GM12873 (cell line): ENCODE measurements at regions not wholly inside any gene's neighbourhood (a gene's known extent, or its start where the extent isn't known, plus 50 kb on each side); places are given as distances from the start of the nearest gene placed in this dataset.

Experiments
- TF ChIP-seq, protein P1 (sequence below): IDR thresholded peaks from 2 replicates; pipeline ENCODE4 v1.5.1; 2012; ENCODE audit warnings: low read depth, mild to moderate bottlenecking, moderate library complexity, low read length, control low read depth; ENCODE audit not compliant: insufficient read depth; ENCODE audit errors: missing control alignments

DNA sequence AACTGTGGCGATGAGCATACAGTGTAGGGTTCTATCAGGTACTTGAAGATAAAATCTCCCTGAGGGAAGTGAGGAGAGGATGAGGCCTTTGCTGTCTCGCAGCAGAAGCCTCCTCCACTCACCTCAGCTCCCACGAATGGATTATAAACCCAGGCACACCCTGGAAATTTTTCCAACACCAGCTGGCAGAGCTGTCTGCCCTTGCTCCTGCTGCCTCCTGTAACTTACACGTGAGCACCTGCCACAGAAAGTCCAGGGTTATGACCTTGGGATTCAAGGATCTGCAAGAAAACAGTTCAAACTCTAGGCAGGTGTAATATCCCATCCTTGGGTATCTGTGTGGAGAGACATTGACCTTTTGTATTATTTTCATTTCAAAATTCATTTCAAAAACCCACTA, 70.9 kb upstream of the MYO16 start:
- TF ChIP-seq, protein P1, sequence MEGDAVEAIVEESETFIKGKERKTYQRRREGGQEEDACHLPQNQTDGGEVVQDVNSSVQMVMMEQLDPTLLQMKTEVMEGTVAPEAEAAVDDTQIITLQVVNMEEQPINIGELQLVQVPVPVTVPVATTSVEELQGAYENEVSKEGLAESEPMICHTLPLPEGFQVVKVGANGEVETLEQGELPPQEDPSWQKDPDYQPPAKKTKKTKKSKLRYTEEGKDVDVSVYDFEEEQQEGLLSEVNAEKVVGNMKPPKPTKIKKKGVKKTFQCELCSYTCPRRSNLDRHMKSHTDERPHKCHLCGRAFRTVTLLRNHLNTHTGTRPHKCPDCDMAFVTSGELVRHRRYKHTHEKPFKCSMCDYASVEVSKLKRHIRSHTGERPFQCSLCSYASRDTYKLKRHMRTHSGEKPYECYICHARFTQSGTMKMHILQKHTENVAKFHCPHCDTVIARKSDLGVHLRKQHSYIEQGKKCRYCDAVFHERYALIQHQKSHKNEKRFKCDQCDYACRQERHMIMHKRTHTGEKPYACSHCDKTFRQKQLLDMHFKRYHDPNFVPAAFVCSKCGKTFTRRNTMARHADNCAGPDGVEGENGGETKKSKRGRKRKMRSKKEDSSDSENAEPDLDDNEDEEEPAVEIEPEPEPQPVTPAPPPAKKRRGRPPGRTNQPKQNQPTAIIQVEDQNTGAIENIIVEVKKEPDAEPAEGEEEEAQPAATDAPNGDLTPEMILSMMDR, result no peak

DNA sequence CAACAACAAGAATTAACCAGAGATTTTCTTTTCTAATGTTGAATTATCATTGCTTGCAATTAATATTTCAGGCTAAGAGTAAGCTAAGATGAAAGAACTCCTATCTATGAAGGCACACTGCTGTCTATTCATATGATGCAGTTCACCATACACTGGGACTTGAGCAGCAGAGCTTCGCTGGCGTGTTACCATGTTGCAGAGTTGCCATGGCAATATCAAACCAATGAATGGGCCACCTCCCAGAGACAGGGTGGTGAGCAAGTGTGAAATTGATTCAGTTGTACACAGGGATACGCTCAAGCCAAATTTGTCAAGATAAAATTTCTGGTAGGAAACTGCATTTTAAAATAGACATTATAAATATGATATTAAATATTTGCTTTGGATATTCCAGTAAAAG, 69.3 kb upstream of the MYO16 start:
- TF ChIP-seq, protein P1, result no peak

DNA sequence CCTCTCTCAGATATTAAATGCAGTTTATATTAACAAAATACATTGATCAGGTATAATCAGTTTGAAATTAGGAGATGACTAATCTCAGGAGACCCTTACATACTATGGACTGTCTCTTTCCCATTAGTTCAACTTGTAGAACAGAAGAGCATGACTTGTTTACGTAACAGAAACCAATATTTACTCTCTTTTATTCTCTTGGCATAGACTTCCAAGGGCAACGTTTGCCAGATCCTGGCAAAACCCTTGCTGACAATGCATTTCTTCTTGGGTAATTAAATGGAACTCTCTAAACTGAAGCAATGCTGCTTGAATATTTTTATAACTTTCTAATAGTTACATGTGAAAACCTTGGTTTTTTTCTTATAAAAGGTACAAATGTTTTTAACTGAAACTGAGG, 68.3 kb upstream of the MYO16 start:
- TF ChIP-seq, protein P1, result no peak

DNA sequence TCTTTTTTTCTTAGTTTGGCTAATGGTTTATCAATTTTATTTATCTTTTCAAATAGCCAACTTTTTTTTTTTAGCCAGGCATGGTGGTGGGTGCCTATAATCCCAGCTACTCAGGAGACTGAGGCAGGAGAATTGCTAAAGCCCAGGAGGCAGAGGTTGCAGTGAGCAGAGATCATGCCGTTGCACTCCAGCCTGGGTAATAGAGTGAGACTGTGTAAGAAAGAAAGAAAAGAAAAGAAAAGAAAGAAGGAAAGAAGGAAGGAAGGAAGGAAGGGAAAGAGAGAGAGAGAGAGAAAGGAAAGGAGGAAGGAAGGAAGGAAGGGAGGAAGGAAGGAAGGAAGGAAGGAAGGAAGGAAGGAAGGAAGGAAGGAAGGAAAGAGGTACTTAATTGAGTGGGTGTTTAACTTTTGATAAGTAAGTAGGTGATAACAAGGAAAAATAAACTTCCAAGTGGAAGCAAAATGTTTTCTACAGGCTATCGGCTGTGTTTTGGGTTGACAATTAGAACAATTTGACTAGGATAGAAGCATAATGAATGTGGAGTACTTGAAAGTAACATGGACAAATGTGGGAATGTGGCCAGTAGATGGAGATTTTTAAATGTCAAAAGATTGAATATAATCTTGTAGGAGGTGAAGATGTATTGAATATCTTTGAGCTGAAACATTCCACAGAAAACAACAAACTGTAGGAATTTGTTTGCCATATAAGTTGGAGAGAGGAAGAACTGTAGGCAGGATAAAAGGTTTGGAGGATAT, 62.8 kb upstream of the MYO16 start:
- TF ChIP-seq, protein P1, result no peak

DNA sequence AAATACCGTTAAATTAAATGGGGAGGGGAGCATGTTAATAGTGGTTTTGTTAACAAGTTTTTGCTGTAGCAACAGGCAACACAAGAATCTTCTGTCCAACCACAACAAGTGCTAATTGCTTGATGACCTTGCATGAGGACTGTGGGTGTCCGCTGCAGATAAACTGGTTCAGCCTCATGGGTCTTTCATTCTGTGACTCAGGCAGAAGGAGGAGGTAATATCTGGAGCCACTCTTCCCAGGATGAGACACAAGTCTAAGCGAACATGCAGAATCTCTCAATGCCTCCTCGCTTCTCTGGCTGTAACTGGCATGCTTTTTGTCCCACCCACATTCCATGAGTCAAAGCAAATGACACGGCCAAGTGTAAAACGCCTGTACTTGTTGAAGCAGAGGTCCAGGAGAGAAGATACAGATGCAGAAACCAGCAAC, 56.6 kb upstream of the MYO16 start:
- TF ChIP-seq, protein P1, result no peak

DNA sequence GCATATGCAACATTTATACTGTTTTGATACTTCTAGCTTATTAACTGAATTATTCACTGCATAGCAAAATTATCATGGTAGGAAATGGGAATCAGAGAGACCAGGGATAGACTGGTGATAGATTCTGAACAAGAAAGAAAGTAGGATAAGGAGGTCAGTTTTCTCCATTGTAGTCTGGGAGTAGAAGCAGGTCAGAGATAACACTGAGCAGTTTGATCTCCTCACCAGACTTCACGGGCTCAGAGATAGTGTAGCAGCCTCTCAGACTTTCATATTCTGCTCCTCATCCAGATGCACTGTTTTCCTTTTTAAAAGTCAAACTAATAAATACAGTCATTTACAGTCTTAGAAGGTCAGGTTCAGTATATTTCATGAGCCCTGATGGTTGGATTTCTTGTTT, 56.0 kb upstream of the MYO16 start:
- TF ChIP-seq, protein P1, result no peak

DNA sequence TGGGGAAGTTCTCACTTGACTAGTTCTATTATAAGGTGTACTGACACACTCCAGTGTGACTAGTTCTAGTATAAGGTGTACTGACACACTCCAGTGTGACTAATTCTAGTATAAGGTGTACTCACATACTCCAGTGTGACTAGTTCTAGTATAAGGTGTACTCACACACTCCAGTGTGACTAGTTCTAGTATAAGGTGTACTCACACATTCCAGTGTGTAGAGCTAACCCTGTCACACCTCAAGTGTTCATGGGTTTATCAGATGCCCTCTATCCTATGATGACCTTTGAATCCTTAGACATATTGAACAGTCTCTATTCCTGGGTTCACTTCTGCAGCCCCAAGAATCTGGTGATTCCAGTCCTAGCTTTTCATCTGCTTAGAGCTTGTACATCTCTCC, 54.6 kb upstream of the MYO16 start:
- TF ChIP-seq, protein P1, result no peak
